Smooth muscle cell (in vitro differentiated cells): ENCODE measurements at regions not wholly inside any gene's neighbourhood (a gene's known extent, or its start where the extent isn't known, plus 50 kb on each side); places are given as distances from the start of the nearest gene placed in this dataset.

Experiments used
- DNase-seq: peaks from one replicate; lab custom pipeline; 2025; ENCODE audit not compliant: unreplicated experiment; lab: John Stamatoyannopoulos, UW
- H2AFZ ChIP-seq: fragments of 200-600 bp; sonication (generic); 2 replicates; pipeline ENCODE4 v1.6.0; 2016; ENCODE audit warnings: antibody characterized with exemption, low read depth, mild to moderate bottlenecking
- H3F3A ChIP-seq: fragments of 200-600 bp; sonication (generic); 2 replicates; pipeline ENCODE4 v1.6.0; 2017; ENCODE audit warnings: antibody characterized with exemption, low read depth
- H3K27ac ChIP-seq: fragments of 200-600 bp; sonication (generic); 2 replicates; pipeline ENCODE4 v1.5.1; 2016; ENCODE audit warnings: low read depth, mild to moderate bottlenecking
- H3K27me3 ChIP-seq: fragments of 200-600 bp; sonication (generic); 2 replicates; pipeline ENCODE4 v1.6.1; 2016; ENCODE audit warnings: low read depth, mild to moderate bottlenecking
- H3K36me3 ChIP-seq: fragments of 200-600 bp; sonication (generic); 2 replicates; pipeline ENCODE4 v1.5.1; 2016; ENCODE audit warnings: low read depth
- H3K4me1 ChIP-seq: fragments of 200-600 bp; sonication (generic); 2 replicates; pipeline ENCODE4 v1.5.1; 2016; ENCODE audit warnings: low read depth
- H3K4me2 ChIP-seq: fragments of 200-600 bp; sonication (generic); 2 replicates; pipeline ENCODE4 v1.6.0; 2016; ENCODE audit warnings: mild to moderate bottlenecking
- H3K4me3 ChIP-seq: fragments of 200-600 bp; sonication (generic); 2 replicates; pipeline ENCODE4 v1.5.1; 2016; ENCODE audit warnings: mild to moderate bottlenecking
- H3K79me2 ChIP-seq: fragments of 200-600 bp; sonication (generic); 2 replicates; pipeline ENCODE4 v1.6.0; 2016; ENCODE audit warnings: low read depth, mild to moderate bottlenecking
- H3K9ac ChIP-seq: fragments of 200-600 bp; sonication (generic); 2 replicates; pipeline ENCODE4 v1.6.0; 2016; ENCODE audit warnings: low read depth
- H3K9me3 ChIP-seq: fragments of 200-600 bp; sonication (generic); replicated peaks from 2 replicates; pipeline ENCODE4 v1.5.1; 2016; ENCODE audit warnings: low read depth
- H4K20me1 ChIP-seq: fragments of 200-600 bp; sonication (generic); 2 replicates; pipeline ENCODE4 v1.6.0; 2016; ENCODE audit warnings: low read depth
- WGBS: methylation state at CpG from one replicate; pipeline ENCODE4 v1.1.7; 2016; ENCODE audit warnings: low lambda C conversion rate; 5-methylcytosine and 5-hydroxymethylcytosine counted together
- TF ChIP-seq, protein P1 (sequence below): fragments of 200-600 bp; sonication (generic); IDR thresholded peaks from 2 replicates; pipeline ENCODE4 v1.5.1; 2017; ENCODE audit warnings: borderline replicate concordance, mild to moderate bottlenecking, antibody characterized with exemption; ENCODE audit not compliant: insufficient read depth, poor library complexity, severe bottlenecking

DNA sequence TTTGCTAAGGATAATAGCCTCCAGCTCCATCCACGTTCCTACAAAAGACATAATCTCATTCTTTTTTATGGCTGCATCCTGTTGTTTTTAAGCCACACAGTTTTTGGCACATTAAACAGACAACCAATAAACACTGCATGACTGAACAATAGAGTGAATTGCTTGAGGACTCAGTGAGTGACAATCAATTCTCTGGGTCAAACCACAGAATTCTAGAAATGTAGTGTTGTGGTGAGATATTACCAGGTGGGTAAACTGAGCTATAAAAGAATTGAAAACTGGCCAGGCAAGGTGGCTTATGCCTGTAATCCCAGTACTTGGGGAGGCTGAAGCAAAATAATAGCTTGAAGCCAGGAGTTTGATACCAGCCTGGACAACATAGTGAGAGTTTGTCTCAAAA is 154.7 kb upstream of the CADPS start:
- Histone ChIP-seq H3K27ac (no peak overlapping the region), H4K20me1 (no peaks in the 10 kb centered on the region)

DNA sequence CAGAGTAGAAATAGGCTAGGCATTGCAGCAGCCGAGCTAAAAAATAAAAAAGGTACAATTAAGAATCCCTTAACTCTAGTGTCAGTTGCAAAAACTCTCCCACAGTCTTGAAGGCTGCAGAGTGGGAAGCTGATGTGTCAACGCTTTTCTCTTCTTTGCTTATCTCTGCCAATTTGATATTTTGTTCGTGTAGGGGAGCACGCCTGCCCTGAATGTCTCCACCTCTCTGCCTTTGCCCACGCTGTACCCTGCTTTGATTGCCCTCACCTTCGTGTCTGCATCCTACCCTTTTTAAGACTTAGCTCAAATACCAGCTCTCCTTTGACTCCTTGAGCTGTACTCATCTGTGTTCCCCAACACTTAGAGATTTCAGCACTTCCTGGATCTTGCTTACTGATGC is 155.4 kb upstream of the CADPS start:
- no peak overlapping the region for H3K9ac ChIP-seq
- 87% methylated on average over 6 of the region's 6 CpGs for WGBS

More for the DNA sequence above, 154.7 kb upstream of the CADPS start:
- Histone ChIP-seq H3K36me3 (no peaks in the 10 kb centered on the region), H3K9me3 (no peaks in the 10 kb centered on the region), H2AFZ (no peak overlapping the region), H3F3A (no peaks in the 10 kb centered on the region), H3K9ac (no peak overlapping the region), H3K4me2 (no peak overlapping the region), H3K4me3 (no peak overlapping the region), H3K79me2 (no peaks in the 10 kb centered on the region), H3K27me3 (no peaks in the 10 kb centered on the region), H3K4me1 (no peaks in the 10 kb centered on the region)
- no peak for DNase-seq
- 21% methylated on average over 1 of the region's 1 CpG for WGBS
- TF ChIP-seq, protein P1, sequence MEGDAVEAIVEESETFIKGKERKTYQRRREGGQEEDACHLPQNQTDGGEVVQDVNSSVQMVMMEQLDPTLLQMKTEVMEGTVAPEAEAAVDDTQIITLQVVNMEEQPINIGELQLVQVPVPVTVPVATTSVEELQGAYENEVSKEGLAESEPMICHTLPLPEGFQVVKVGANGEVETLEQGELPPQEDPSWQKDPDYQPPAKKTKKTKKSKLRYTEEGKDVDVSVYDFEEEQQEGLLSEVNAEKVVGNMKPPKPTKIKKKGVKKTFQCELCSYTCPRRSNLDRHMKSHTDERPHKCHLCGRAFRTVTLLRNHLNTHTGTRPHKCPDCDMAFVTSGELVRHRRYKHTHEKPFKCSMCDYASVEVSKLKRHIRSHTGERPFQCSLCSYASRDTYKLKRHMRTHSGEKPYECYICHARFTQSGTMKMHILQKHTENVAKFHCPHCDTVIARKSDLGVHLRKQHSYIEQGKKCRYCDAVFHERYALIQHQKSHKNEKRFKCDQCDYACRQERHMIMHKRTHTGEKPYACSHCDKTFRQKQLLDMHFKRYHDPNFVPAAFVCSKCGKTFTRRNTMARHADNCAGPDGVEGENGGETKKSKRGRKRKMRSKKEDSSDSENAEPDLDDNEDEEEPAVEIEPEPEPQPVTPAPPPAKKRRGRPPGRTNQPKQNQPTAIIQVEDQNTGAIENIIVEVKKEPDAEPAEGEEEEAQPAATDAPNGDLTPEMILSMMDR = no peak

DNA sequence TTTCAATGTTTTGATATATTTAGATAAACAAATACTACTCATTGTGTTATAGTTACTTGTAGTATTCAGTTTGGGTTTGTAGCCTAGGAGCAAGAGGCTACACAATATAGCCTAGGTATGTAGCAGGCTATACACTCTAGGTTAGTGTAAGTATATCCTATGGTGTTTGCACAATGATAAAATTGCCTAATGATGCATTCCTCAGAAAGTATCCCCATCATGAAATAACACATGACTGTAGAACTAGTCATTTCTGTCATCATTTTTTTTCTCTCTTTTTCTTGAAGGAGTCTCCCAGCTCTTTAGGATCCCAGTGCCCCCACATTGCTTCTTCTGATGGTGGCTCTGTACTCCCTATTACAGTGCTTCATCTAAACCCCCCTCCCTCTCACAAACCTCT is 157.7 kb upstream of the CADPS start:
- no peaks in the 10 kb centered on the region for H3K4me1 ChIP-seq
- no peak overlapping the region for H3K9ac ChIP-seq
- H3F3A ChIP-seq = no peaks in the 10 kb centered on the region
- no peak overlapping the region for H3K4me3 ChIP-seq
- DNase-seq = no peak
- H4K20me1 ChIP-seq = no peaks in the 10 kb centered on the region
- H3K4me2 ChIP-seq = no peak overlapping the region
- no peaks in the 10 kb centered on the region for H3K9me3 ChIP-seq
- H3K79me2 ChIP-seq = no peaks in the 10 kb centered on the region
- no peak overlapping the region for H3K27ac ChIP-seq
- TF ChIP-seq, protein P1 = no peak
- no peak overlapping the region for H2AFZ ChIP-seq
- no peaks in the 10 kb centered on the region for H3K36me3 ChIP-seq
- no peaks in the 10 kb centered on the region for H3K27me3 ChIP-seq

More for the DNA sequence above, 155.4 kb upstream of the CADPS start:
- Histone ChIP-seq H3K79me2 (no peaks in the 10 kb centered on the region), H3F3A (no peaks in the 10 kb centered on the region), H2AFZ (no peak overlapping the region), H4K20me1 (no peaks in the 10 kb centered on the region), H3K36me3 (no peaks in the 10 kb centered on the region), H3K4me3 (no peak overlapping the region), H3K4me2 (no peak overlapping the region), H3K27me3 (no peaks in the 10 kb centered on the region), H3K4me1 (no peaks in the 10 kb centered on the region), H3K9me3 (no peaks in the 10 kb centered on the region), H3K27ac (no peak overlapping the region)
- DNase-seq = no peak
- TF ChIP-seq, protein P1 = no peak

DNA sequence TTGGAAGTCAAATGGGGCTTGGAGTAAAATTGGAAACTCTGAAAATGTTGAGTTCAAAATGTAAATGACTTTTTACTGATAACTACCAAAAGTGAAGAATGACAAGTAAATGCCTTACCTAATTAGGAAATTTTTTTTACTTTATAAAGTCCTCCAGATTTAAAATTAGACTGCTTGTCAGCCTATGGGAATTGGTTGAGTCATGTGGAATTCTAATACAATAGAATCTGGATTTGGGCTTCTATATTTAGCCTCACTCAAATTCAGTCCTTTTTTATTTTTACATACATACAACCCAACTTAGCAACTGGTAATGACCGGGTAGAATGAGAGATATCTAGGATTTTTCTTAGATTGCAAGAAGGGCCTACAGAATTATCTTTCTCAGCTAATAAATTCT is 158.9 kb upstream of the CADPS start:
- H3K27ac ChIP-seq = no peak overlapping the region
- no peak overlapping the region for H3K4me2 ChIP-seq
- WGBS = 96% methylated on average over 1 of the region's 1 CpG
- TF ChIP-seq, protein P1 = no peak
- H3K9me3 ChIP-seq = no peaks in the 10 kb centered on the region
- no peak for DNase-seq
- no peak overlapping the region for H3K4me3 ChIP-seq
- no peaks in the 10 kb centered on the region for H3K79me2 ChIP-seq
- H3K27me3 ChIP-seq = no peaks in the 10 kb centered on the region
- no peaks in the 10 kb centered on the region for H4K20me1 ChIP-seq
- no peak overlapping the region for H2AFZ ChIP-seq
- no peak overlapping the region for H3K9ac ChIP-seq
- H3K4me1 ChIP-seq = no peaks in the 10 kb centered on the region
- H3K36me3 ChIP-seq = no peaks in the 10 kb centered on the region
- no peaks in the 10 kb centered on the region for H3F3A ChIP-seq
